ENCODE measurements at regions not wholly inside any gene's neighbourhood (a gene's known extent, or its start where the extent isn't known, plus 50 kb on each side); places are given as distances from the start of the nearest gene placed in this dataset.

DNA sequence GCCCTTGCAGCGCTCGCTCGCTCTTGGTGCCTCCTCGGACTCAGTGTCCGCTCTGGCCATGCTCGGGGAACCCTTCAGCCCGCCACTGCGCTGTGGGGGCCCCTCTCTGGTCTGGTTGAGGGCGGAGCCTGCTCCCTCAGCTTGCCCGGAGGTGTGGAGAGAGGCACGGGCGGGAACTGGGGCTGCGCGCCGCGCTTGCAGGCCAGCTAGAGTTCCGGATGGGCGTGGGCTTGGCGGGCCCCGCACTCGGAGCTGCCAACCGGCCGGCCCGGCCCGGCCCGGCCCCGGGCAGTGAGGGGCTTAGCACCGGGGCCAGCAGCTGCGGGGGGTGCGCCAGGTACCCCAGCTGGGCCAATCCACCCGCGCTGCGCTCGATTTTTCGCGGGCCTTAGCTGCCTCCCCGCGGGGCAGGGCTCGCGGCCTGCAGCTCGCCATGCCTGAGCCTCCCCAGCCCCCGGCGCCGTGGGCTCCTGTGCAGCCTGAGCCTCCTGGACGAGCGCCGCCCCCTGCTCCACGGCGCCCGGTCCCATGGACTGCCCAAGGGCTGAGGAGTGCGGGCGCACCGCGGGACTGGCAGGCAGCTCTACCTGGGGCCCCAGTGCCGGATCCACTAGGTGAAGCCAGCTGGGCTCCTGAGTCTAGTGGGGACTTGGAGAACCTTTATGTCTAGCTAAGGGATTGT, 217.0 kb upstream of the PKN2 start:
- ATAC-seq (replicated peaks in 1 of 4) (no peak), DNase-seq (no peak)
- CTCF ChIA-PET: no interaction called here
- no peak overlapping the region for H3K27ac Mint-ChIP-seq
- peaks cover 4 to 16% of the 10 kb centered on the region in 2 donors for H3K27me3 Mint-ChIP-seq
- H3K36me3 Mint-ChIP-seq: no peaks in the 10 kb centered on the region
- Histone ChIP-seq H3K36me3 (ENCODE audit: control insufficient read depth in 2 of 2, extremely low read depth in 1 of 2, insufficient read depth in 1 of 2, low read length in 1 of 2) (no peaks in the 10 kb centered on the region), H3K27ac (ENCODE audit: low read length) (no peak overlapping the region), H3K4me3 (ENCODE audit: control insufficient read depth in 1 of 2, extremely low read depth in 1 of 2, low read length in 1 of 2) (no peak overlapping the region), H3K27me3 (replicated peaks in 1 of 2; ENCODE audit: control insufficient read depth in 2 of 2, extremely low read depth in 1 of 2, insufficient read depth in 2 of 2, low read length in 1 of 2) (peaks cover under 1 to 3% of the 10 kb centered on the region in 2 experiments), H3K9me3 (no peaks in the 10 kb centered on the region), H3K4me1 (ENCODE audit: control insufficient read depth in 1 of 2, extremely low read depth in 1 of 2, insufficient read depth in 2 of 2, low read length in 2 of 2) (no peaks in the 10 kb centered on the region)
- peaks cover 0 to 5% (median 0%) of the 10 kb centered on the region in 3 donors for H3K9me3 Mint-ChIP-seq
- POLR2A ChIA-PET: no interaction called here
- WGBS (ENCODE audit: insufficient coverage): 95% methylated on average over 43 of the region's 55 CpGs
- peaks cover 0 to 1% (median under 1%) of the 10 kb centered on the region in 3 donors for H3K4me1 Mint-ChIP-seq
- no peak overlapping the region for H3K4me3 Mint-ChIP-seq

DNA sequence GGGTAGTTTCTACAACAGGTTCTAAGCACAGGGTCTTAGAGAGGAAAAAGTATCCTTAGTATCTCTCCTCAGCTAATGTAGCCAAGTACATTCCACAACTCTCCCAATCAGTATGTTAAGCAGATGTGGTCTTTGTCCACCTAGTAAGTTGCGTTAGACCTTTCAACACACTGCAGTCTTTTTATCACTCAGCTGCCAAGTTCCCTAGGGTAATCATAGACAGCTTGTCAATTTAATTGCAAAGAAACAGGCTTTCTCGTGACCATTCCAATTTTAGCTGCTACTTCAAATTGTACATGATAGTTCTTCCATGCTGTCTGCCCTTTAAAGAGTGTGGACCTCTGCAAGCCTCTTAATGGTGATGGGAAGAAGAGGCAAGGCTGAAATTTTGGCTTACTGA, 211.8 kb upstream of the PKN2 start:
- DNase-seq: no peak
- no peaks in the 10 kb centered on the region for H3K4me1 Mint-ChIP-seq
- ChIA-PET CTCF (no interaction called here), POLR2A (no interaction called here)
- H3K27ac Mint-ChIP-seq: no peak overlapping the region
- 89% methylated on average over 1 of the region's 2 CpGs for WGBS (ENCODE audit: insufficient coverage)
- Histone ChIP-seq H3K27ac (ENCODE audit: low read length) (no peak overlapping the region), H3K36me3 (ENCODE audit: control insufficient read depth in 2 of 2, extremely low read depth in 1 of 2, insufficient read depth in 1 of 2, low read length in 1 of 2) (no peaks in the 10 kb centered on the region), H3K4me3 (ENCODE audit: control insufficient read depth in 1 of 2, extremely low read depth in 1 of 2, low read length in 1 of 2) (no peak overlapping the region), H3K27me3 (replicated peaks in 1 of 2; ENCODE audit: control insufficient read depth in 2 of 2, extremely low read depth in 1 of 2, insufficient read depth in 2 of 2, low read length in 1 of 2) (no peaks in the 10 kb centered on the region), H3K4me1 (ENCODE audit: control insufficient read depth in 1 of 2, extremely low read depth in 1 of 2, insufficient read depth in 2 of 2, low read length in 2 of 2) (no peaks in the 10 kb centered on the region), H3K9me3 (no peaks in the 10 kb centered on the region)
- ATAC-seq (replicated peaks in 1 of 4): no peak
- H3K4me3 Mint-ChIP-seq: no peak overlapping the region
- no peaks in the 10 kb centered on the region for H3K9me3 Mint-ChIP-seq
- no peaks in the 10 kb centered on the region for H3K36me3 Mint-ChIP-seq
- peaks cover 0 to 6% of the 10 kb centered on the region in 2 donors for H3K27me3 Mint-ChIP-seq

DNA sequence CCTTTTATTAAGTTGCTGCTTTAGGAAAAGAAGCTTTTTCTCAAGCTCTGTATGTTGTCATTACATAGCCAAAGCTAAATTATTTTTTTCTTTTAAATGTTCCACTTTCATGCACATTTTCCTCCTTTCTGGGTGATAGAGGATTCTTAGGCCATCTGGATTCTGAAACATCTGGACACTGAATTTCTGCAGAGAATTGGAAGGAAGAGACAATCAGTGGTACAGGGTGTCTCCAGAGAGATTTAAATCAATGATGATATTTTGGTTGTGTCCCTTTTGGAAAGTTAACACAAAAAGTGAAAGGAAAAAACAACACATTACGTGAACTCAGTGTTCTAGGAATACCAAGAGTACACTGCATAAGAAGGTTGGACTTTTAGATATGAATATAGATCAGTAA, 211.4 kb upstream of the PKN2 start:
- H3K27ac Mint-ChIP-seq: no peak overlapping the region
- CTCF ChIA-PET: no interaction called here
- Histone ChIP-seq H3K9me3 (no peaks in the 10 kb centered on the region), H3K27me3 (replicated peaks in 1 of 2; ENCODE audit: control insufficient read depth in 2 of 2, extremely low read depth in 1 of 2, insufficient read depth in 2 of 2, low read length in 1 of 2) (no peaks in the 10 kb centered on the region), H3K36me3 (ENCODE audit: control insufficient read depth in 2 of 2, extremely low read depth in 1 of 2, insufficient read depth in 1 of 2, low read length in 1 of 2) (no peaks in the 10 kb centered on the region), H3K4me1 (ENCODE audit: control insufficient read depth in 1 of 2, extremely low read depth in 1 of 2, insufficient read depth in 2 of 2, low read length in 2 of 2) (no peaks in the 10 kb centered on the region), H3K4me3 (ENCODE audit: control insufficient read depth in 1 of 2, extremely low read depth in 1 of 2, low read length in 1 of 2) (no peak overlapping the region), H3K27ac (ENCODE audit: low read length) (no peak overlapping the region)
- POLR2A ChIA-PET: no interaction called here
- peaks cover 1 to 6% of the 10 kb centered on the region in 2 donors for H3K27me3 Mint-ChIP-seq
- no peaks in the 10 kb centered on the region for H3K36me3 Mint-ChIP-seq
- WGBS (ENCODE audit: insufficient coverage): no CpG with 5 or more reads among the region's 1 CpG
- H3K9me3 Mint-ChIP-seq: no peaks in the 10 kb centered on the region
- no peaks in the 10 kb centered on the region for H3K4me1 Mint-ChIP-seq
- ATAC-seq (replicated peaks in 1 of 4) (no peak), DNase-seq (no peak)
- no peak overlapping the region for H3K4me3 Mint-ChIP-seq

DNA sequence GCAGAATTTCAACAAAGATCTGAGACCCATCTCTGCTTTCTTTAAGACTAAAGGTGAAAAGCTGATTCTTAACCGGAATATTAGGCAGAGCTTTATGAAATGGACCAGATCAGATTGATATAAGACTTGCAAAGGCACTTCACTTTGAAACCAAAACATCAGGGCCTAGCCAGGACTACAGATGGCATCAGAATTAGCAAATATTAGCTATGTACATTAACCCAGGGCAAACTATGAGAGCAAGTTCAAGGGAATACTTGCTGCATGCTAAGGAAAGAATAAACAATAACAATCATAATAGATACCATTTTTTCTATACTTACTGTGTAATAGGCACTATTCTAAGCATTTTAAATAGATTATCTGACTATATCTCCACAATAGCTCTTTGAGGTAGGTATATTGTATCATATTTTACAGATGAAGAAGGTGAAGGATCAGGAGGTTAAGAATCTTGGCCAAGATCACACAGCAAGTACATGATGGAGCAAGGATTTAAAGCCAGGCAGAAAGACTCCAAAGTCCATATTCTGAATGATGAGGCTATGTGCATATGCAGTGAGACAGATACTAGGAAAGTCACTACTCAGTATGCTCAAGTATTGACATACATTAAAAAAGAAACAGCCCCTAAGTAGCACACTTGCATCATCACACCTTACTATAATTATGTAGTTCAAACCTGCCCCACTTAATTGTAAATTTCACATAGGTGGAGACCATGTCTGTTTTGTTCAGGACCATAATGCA, 209.3 kb upstream of the PKN2 start:
- Mint-ChIP-seq H3K36me3 (no peaks in the 10 kb centered on the region), H3K27me3 (peaks cover 2 to 6% of the 10 kb centered on the region in 2 donors), H3K4me1 (no peaks in the 10 kb centered on the region), H3K9me3 (no peaks in the 10 kb centered on the region), H3K4me3 (no peak overlapping the region), H3K27ac (no peak overlapping the region)
- CTCF ChIA-PET: no interaction called here
- no peak for DNase-seq
- Histone ChIP-seq H3K27ac (ENCODE audit: low read length) (no peak overlapping the region), H3K4me1 (ENCODE audit: control insufficient read depth in 1 of 2, extremely low read depth in 1 of 2, insufficient read depth in 2 of 2, low read length in 2 of 2) (no peaks in the 10 kb centered on the region), H3K36me3 (ENCODE audit: control insufficient read depth in 2 of 2, extremely low read depth in 1 of 2, insufficient read depth in 1 of 2, low read length in 1 of 2) (no peaks in the 10 kb centered on the region), H3K4me3 (ENCODE audit: control insufficient read depth in 1 of 2, extremely low read depth in 1 of 2, low read length in 1 of 2) (no peak overlapping the region), H3K27me3 (replicated peaks in 1 of 2; ENCODE audit: control insufficient read depth in 2 of 2, extremely low read depth in 1 of 2, insufficient read depth in 2 of 2, low read length in 1 of 2) (no peaks in the 10 kb centered on the region), H3K9me3 (no peaks in the 10 kb centered on the region)
- no peak for ATAC-seq (replicated peaks in 1 of 4)
- WGBS (ENCODE audit: insufficient coverage): no CpG with 5 or more reads among the region's 1 CpG
- POLR2A ChIA-PET: no interaction called here

- no peaks in the 10 kb centered on the region for H3K36me3 ChIP-seq (ENCODE audit: control insufficient read depth in 2 of 2, extremely low read depth in 1 of 2, insufficient read depth in 1 of 2, low read length in 1 of 2)
- ChIA-PET CTCF (no interaction called here), POLR2A (no interaction called here)
- no peak overlapping the region for H3K27ac ChIP-seq (ENCODE audit: low read length)
- no peak for ATAC-seq (replicated peaks in 1 of 4)
- DNase-seq: no peak
- H3K27me3 Mint-ChIP-seq: peaks cover 10 to 12% of the 10 kb centered on the region in 2 donors
- WGBS (ENCODE audit: insufficient coverage): no CpG with 5 or more reads among the region's 4 CpGs
- H3K9me3 ChIP-seq: no peaks in the 10 kb centered on the region
- H3K4me1 ChIP-seq (ENCODE audit: control insufficient read depth in 1 of 2, extremely low read depth in 1 of 2, insufficient read depth in 2 of 2, low read length in 2 of 2): no peaks in the 10 kb centered on the region
- H3K36me3 Mint-ChIP-seq: no peaks in the 10 kb centered on the region
- H3K4me1 Mint-ChIP-seq: no peaks in the 10 kb centered on the region
- no peak overlapping the region for H3K4me3 Mint-ChIP-seq
- H3K9me3 Mint-ChIP-seq: no peaks in the 10 kb centered on the region
- H3K4me3 ChIP-seq (ENCODE audit: control insufficient read depth in 1 of 2, extremely low read depth in 1 of 2, low read length in 1 of 2): no peak overlapping the region
- H3K27ac Mint-ChIP-seq: no peak overlapping the region
- H3K27me3 ChIP-seq (replicated peaks in 1 of 2; ENCODE audit: control insufficient read depth in 2 of 2, extremely low read depth in 1 of 2, insufficient read depth in 2 of 2, low read length in 1 of 2): peaks cover 0 to 8% of the 10 kb centered on the region in 2 experiments
Observed at GRCh38 chr1:88484881-88485280, 199.2 kb upstream of the PKN2 start.

GRCh38 chr1:88488237-88488636, 195.8 kb upstream of the PKN2 start:
- no peaks in the 10 kb centered on the region for H3K36me3 ChIP-seq (ENCODE audit: control insufficient read depth in 2 of 2, extremely low read depth in 1 of 2, insufficient read depth in 1 of 2, low read length in 1 of 2)
- Mint-ChIP-seq H3K4me1 (no peaks in the 10 kb centered on the region), H3K4me3 (no peak overlapping the region), H3K36me3 (no peaks in the 10 kb centered on the region), H3K27ac (no peak overlapping the region), H3K27me3 (peaks cover 9 to 13% of the 10 kb centered on the region in 2 donors), H3K9me3 (no peaks in the 10 kb centered on the region)
- no peak overlapping the region for H3K4me3 ChIP-seq (ENCODE audit: control insufficient read depth in 1 of 2, extremely low read depth in 1 of 2, low read length in 1 of 2)
- ATAC-seq (replicated peaks in 1 of 4) (no peak), DNase-seq (no peak)
- H3K27me3 ChIP-seq (replicated peaks in 1 of 2; ENCODE audit: control insufficient read depth in 2 of 2, extremely low read depth in 1 of 2, insufficient read depth in 2 of 2, low read length in 1 of 2): peaks cover 0 to 2% of the 10 kb centered on the region in 2 experiments
- ChIA-PET CTCF (no interaction called here), POLR2A (no interaction called here)
- no peaks in the 10 kb centered on the region for H3K9me3 ChIP-seq
- no peak overlapping the region for H3K27ac ChIP-seq (ENCODE audit: low read length)
- H3K4me1 ChIP-seq (ENCODE audit: control insufficient read depth in 1 of 2, extremely low read depth in 1 of 2, insufficient read depth in 2 of 2, low read length in 2 of 2): no peaks in the 10 kb centered on the region
- WGBS (ENCODE audit: insufficient coverage): no CpG with 5 or more reads among the region's 4 CpGs
